Endothelial cell of umbilical vein (primary cell): ENCODE measurements at regions not wholly inside any gene's neighbourhood (a gene's known extent, or its start where the extent isn't known, plus 50 kb on each side); places are given as distances from the start of the nearest gene placed in this dataset.

Source experiments
- BruUV-seq: library from RNA; stranded (reverse); fragments of 400-500 nt; replicated peaks from 2 replicates; lab custom pipeline; 2021; lab: Mats Ljungman, UMichigan
- CTCF ChIA-PET: fragments of 300-600, 350-600 bp; sonication (Branson Sonifier 250); formaldehyde crosslinking; loops from one replicate; lab custom pipeline; 2021; ENCODE audit warnings: antibody characterized with exemption, inconsistent platforms; lab: Charles Lee
- POLR2A ChIA-PET: fragments of 300-600, 350-600 bp; sonication (Branson Sonifier 250); formaldehyde crosslinking; loops from one replicate; lab custom pipeline; 2021; ENCODE audit warnings: antibody characterized with exemption, inconsistent platforms; lab: Charles Lee
- DNase-seq: peaks from one replicate; pipeline ENCODE4 v3.0.0-alpha.2; 2011; ENCODE audit warnings: low read depth, low spot score
- FAIRE-seq: peaks from 2 replicates; lab custom pipeline; 2011; peaks lifted over from hg19 to GRCh38; lab: Jason Lieb, UNC
- H2AFZ ChIP-seq: 2 replicates; pipeline ENCODE4 v1.6.0; 2012; ENCODE audit warnings: low read depth, low read length, control low read depth, inconsistent platforms
- H3K27ac ChIP-seq: 2 replicates; pipeline ENCODE4 v1.5.1; 2011; ENCODE audit warnings: low read depth, mild to moderate bottlenecking, control low read depth, low read length, moderate library complexity; ENCODE audit not compliant: insufficient read depth
- H3K27me3 ChIP-seq, 2 experiments: 2 replicates each; pipeline versions ENCODE4 v1.6.0 to v1.6.1; 2011; ENCODE audit warnings: low read length in 2 of 2, mixed read lengths in 1 of 2; ENCODE audit not compliant: control insufficient read depth in 2 of 2, insufficient read depth in 2 of 2
- H3K36me3 ChIP-seq, 2 experiments: 2 replicates in 1 of 2; 3 replicates in 1 of 2; pipeline ENCODE4 v1.5.1; 2011; ENCODE audit warnings: low read length in 2 of 2, mild to moderate bottlenecking in 1 of 2, moderate library complexity in 1 of 2; ENCODE audit not compliant: control insufficient read depth in 2 of 2, insufficient read depth in 2 of 2; ENCODE audit errors: extremely low read depth in 1 of 2
- H3K4me1 ChIP-seq: 3 replicates; pipeline ENCODE4 v1.5.1; 2011; ENCODE audit warnings: mild to moderate bottlenecking, low read length; ENCODE audit not compliant: control insufficient read depth, insufficient read depth; ENCODE audit errors: extremely low read depth
- H3K4me2 ChIP-seq: 2 replicates; pipeline ENCODE4 v1.6.1; 2011; ENCODE audit warnings: low read length, control low read depth, mixed read lengths; ENCODE audit not compliant: insufficient read depth
- H3K4me3 ChIP-seq, 3 experiments: fragments of 200-600 bp in 1 of 3; sonication (generic), shearing (Covaris generic) in 1 of 3; replicated peaks in 1 of 3; 2 replicates each; pipeline ENCODE4 v1.5.1; 2011 to 2016; ENCODE audit warnings: control low read depth in 3 of 3, low read length in 3 of 3, mild to moderate bottlenecking in 2 of 3, inconsistent platforms in 1 of 3, low read depth in 1 of 3, moderate library complexity in 1 of 3; ENCODE audit not compliant: insufficient read depth in 1 of 3
- H3K79me2 ChIP-seq: 2 replicates; pipeline ENCODE4 v1.6.0; 2012; ENCODE audit warnings: low read length, inconsistent platforms; ENCODE audit not compliant: control insufficient read depth, insufficient read depth
- H3K9ac ChIP-seq: replicated peaks from 2 replicates; pipeline ENCODE3; 2011; ENCODE audit warnings: low read length, control low read depth; ENCODE audit not compliant: insufficient read depth; ENCODE audit errors: extremely low read depth
- H3K9me1 ChIP-seq: replicated peaks from 3 replicates; pipeline ENCODE4 v1.6.0; 2011; ENCODE audit warnings: mild to moderate bottlenecking, low read length; ENCODE audit not compliant: control insufficient read depth, insufficient read depth; ENCODE audit errors: extremely low read depth
- H3K9me3 ChIP-seq: replicated peaks from 2 replicates; pipeline ENCODE4 v1.5.1; 2012; ENCODE audit warnings: low read length, inconsistent platforms; ENCODE audit not compliant: control insufficient read depth, insufficient read depth
- H4K20me1 ChIP-seq: replicated peaks from 2 replicates; pipeline ENCODE3; 2011; ENCODE audit warnings: mild to moderate bottlenecking, low read length; ENCODE audit not compliant: control insufficient read depth, insufficient read depth; ENCODE audit errors: extremely low read depth
- EZH2 ChIP-seq: IDR thresholded peaks from 2 replicates; pipeline ENCODE4 v1.6.1; 2012; ENCODE audit warnings: borderline replicate concordance, low read depth, mild to moderate bottlenecking, moderate library complexity, low read length, inconsistent platforms; ENCODE audit not compliant: severe bottlenecking
- FOS ChIP-seq: IDR thresholded peaks from 2 replicates; pipeline ENCODE4 v1.6.1; 2011; ENCODE audit warnings: mild to moderate bottlenecking, low read length, moderate library complexity, borderline replicate concordance; ENCODE audit not compliant: insufficient read depth
- GATA2 ChIP-seq: IDR thresholded peaks from 2 replicates; pipeline ENCODE4 v1.7.0; 2011; ENCODE audit warnings: low read depth, mild to moderate bottlenecking, moderate library complexity, mixed read lengths, low read length; ENCODE audit not compliant: insufficient read length, insufficient read depth
- JUN ChIP-seq: IDR thresholded peaks from 2 replicates; pipeline ENCODE4 v1.6.1; 2011; ENCODE audit warnings: borderline replicate concordance, low read depth; ENCODE audit not compliant: insufficient read length, insufficient read depth
- MYC ChIP-seq: IDR thresholded peaks from one replicate; pipeline ENCODE4 v1.6.1; 2011; ENCODE audit warnings: mild to moderate bottlenecking, low read depth, low read length
- POLR2A ChIP-seq: IDR thresholded peaks from 2 replicates; pipeline ENCODE4 v1.6.1; 2012; ENCODE audit warnings: low read depth, mild to moderate bottlenecking, control low read depth, low read length
- dilution Hi-C: fragments of 300-500 bp; cut with MboI; formaldehyde crosslinking; loops from one replicate; pipeline ENCODE4 v1.15.0; 2019; ENCODE audit warnings: low sequenced_read_pairs; ENCODE audit not compliant: extremely low pct_ligation_motif_present
- intact Hi-C: fragments of 100-400 bp; cut with micrococcal nuclease; formaldehyde crosslinking; loops from one replicate; pipeline ENCODE4 v1.10.0; 2022
- TF ChIP-seq, protein P1 (sequence below): IDR thresholded peaks from 2 replicates; pipeline ENCODE4 v1.6.1; 2011; ENCODE audit not compliant: insufficient read depth, insufficient read length
- TF ChIP-seq, protein P2 (sequence below), 2 donors: IDR thresholded peaks; 1 replicate in 1 of 2; 2 replicates in 1 of 2; pipeline ENCODE4 v1.5.1; 2011; ENCODE audit warnings: low read length in 2 of 2, mild to moderate bottlenecking in 2 of 2, moderate library complexity in 2 of 2, control low read depth in 1 of 2, inconsistent platforms in 1 of 2, low read depth in 1 of 2; ENCODE audit not compliant: insufficient read depth in 1 of 2; ENCODE audit errors: extremely low read depth in 1 of 2

DNA sequence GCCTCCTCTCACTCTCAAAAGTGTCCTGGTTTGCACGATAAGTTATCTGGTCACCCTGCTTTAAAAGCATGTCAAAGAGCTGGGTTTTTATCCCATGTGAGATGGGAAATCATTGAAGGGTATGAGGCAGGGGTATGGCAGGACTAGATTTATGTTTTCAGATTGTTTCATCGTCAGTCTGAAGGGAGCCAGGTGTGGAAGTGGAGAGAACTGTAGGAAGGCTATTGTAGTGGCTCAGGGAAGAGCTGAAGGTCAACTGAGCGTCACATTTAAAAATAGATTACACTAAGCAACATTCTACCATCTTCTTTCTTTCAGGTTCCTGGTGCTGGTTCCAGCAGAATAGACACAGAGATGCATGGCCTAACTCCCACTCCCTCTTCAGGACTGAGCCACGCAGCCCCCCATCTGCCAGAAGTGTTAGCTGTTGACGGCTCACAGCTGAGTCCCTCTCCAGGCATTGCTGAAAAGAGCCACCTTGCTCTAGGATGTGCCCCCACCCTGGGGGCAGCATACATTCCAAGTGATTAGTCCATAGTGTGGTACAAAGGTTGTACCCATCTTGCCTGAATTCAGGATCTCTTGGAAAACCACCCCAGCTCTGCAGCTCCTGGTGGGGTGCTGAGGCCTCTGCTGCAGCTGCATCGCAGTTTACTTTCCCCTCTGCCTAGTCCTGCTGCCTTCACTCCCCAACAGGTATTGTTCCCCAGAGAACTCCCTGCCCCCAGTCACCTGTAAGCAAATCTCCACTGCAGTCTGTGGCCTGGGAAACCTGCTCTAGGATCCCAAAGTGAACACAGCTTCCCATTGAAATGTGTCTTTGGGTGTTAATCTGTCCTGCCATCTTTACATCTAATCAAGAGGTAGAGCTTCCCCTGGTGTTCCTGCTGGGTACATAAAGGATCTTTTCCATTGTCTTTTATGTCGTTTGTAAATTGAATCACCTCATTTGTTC is 79.5 kb upstream of the KLF7 start:
- Histone ChIP-seq H3K36me3 (no peaks in the 10 kb centered on the region), H3K9me3 (no peaks in the 10 kb centered on the region), H3K4me3 (no peak overlapping the region), H3K27me3 (no peaks in the 10 kb centered on the region), H3K27ac (no peak overlapping the region), H3K9ac (no peak overlapping the region), H3K4me2 (no peak overlapping the region), H3K9me1 (no peaks in the 10 kb centered on the region), H4K20me1 (no peaks in the 10 kb centered on the region), H3K79me2 (no peaks in the 10 kb centered on the region), H3K4me1 (no peaks in the 10 kb centered on the region), H2AFZ (no peak overlapping the region)
- BruUV-seq, result no TSS peak
- intact Hi-C loops (no loop called here), dilution Hi-C loops (no loop called here)
- FAIRE-seq, result no peak
- CTCF ChIA-PET, result interaction anchor here (1.0 to 1.5 kb wide), 2 partner anchors 228 to 229 kb away, joined by 3 read pairs; no protein-coding TSS in a partner anchor
- DNase-seq, result no peak
- POLR2A ChIA-PET, result no interaction called here
- TF ChIP-seq, protein P1, sequence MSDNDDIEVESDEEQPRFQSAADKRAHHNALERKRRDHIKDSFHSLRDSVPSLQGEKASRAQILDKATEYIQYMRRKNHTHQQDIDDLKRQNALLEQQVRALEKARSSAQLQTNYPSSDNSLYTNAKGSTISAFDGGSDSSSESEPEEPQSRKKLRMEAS, result no peak
- TF ChIP-seq JUN (no peak), EZH2 (no peak), GATA2 (no peak), POLR2A (no peak)

DNA sequence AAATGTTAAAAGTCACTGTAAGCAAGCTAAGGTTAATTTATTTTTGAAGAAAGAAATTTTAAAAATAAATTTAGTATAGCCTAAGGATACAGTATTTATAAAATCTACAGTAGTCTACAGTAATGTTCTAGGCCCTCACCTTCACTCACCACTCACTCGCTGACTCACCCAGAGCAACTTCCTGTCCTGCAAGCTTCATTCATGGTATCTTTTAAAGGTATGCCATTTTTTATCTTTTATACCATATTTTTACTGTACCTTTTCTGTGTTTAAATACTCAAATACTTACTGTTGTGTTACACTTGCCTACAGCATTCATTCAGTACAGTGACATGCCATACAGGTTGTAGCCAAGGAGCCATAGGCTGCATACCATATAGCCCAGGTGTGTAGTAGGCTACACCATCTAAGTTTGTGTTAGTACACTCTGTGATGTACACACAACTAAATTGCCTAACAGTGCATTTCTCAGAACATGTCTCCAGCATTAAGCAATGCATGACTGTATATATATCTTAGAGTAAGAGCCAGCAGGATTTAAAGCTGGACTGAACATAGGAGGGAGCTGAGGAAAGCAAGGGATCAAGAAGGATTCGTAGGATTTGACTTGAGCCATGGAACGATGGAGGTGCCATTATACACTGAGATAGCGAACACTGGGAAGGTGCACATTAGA is 83.1 kb upstream of the KLF7 start:
- intact Hi-C loops (no loop called here), dilution Hi-C loops (no loop called here)
- TF ChIP-seq MYC (no peak), EZH2 (no peak), POLR2A (no peak), FOS (peak; percentile 63)
- TF ChIP-seq, protein P2, sequence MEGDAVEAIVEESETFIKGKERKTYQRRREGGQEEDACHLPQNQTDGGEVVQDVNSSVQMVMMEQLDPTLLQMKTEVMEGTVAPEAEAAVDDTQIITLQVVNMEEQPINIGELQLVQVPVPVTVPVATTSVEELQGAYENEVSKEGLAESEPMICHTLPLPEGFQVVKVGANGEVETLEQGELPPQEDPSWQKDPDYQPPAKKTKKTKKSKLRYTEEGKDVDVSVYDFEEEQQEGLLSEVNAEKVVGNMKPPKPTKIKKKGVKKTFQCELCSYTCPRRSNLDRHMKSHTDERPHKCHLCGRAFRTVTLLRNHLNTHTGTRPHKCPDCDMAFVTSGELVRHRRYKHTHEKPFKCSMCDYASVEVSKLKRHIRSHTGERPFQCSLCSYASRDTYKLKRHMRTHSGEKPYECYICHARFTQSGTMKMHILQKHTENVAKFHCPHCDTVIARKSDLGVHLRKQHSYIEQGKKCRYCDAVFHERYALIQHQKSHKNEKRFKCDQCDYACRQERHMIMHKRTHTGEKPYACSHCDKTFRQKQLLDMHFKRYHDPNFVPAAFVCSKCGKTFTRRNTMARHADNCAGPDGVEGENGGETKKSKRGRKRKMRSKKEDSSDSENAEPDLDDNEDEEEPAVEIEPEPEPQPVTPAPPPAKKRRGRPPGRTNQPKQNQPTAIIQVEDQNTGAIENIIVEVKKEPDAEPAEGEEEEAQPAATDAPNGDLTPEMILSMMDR (IDR thresholded peaks at IDR 0.05; ENCODE audit: extremely low read depth in 1 of 2, insufficient read depth in 1 of 2, low read depth in 1 of 2, low read length in 2 of 2), result no peak
- TF ChIP-seq, protein P1, result no peak
- Histone ChIP-seq H3K9me3 (no peaks in the 10 kb centered on the region), H3K9ac (no peak overlapping the region), H3K27ac (no peak overlapping the region), H3K4me2 (no peak overlapping the region), H3K4me1 (peaks cover 4% of the 10 kb centered on the region), H3K79me2 (no peaks in the 10 kb centered on the region), H3K36me3 (no peaks in the 10 kb centered on the region), H3K27me3 (no peaks in the 10 kb centered on the region), H3K9me1 (no peaks in the 10 kb centered on the region), H3K4me3 (no peak overlapping the region), H2AFZ (no peak overlapping the region), H4K20me1 (no peaks in the 10 kb centered on the region)
- POLR2A ChIA-PET, result no interaction called here
- FAIRE-seq, result peak; percentile 82
- CTCF ChIA-PET, result interaction anchor here (1.4 kb wide), 1 partner anchor 46 kb away, joined by 3 read pairs; no protein-coding TSS in a partner anchor
- no peak for DNase-seq
- BruUV-seq, result no TSS peak
